Keratinocyte (primary cell): ENCODE measurements at regions not wholly inside any gene's neighbourhood (a gene's known extent, or its start where the extent isn't known, plus 50 kb on each side); places are given as distances from the start of the nearest gene placed in this dataset.

Source experiments
- DNase-seq: peaks from one replicate; pipeline ENCODE4 v3.0.0-alpha.2; 2011; ENCODE audit warnings: low read depth, missing footprints, low spot score
- FAIRE-seq: peaks from 2 replicates; lab custom pipeline; 2011; peaks lifted over from hg19 to GRCh38; lab: Jason Lieb, UNC
- H2AFZ ChIP-seq: 2 replicates; pipeline ENCODE4 v1.6.0; 2012; ENCODE audit warnings: low read length, control low read depth, inconsistent platforms; ENCODE audit not compliant: control insufficient read depth
- H3K27ac ChIP-seq: 2 replicates; pipeline ENCODE4 v1.5.1; 2011; ENCODE audit warnings: low read length; ENCODE audit not compliant: control insufficient read depth, insufficient read depth
- H3K27me3 ChIP-seq: 3 replicates; pipeline ENCODE4 v1.6.0; 2011; ENCODE audit warnings: low read length; ENCODE audit not compliant: control insufficient read depth, insufficient read depth; ENCODE audit errors: extremely low read depth
- H3K36me3 ChIP-seq, 2 experiments: 2 replicates in 1 of 2; 3 replicates in 1 of 2; pipeline ENCODE4 v1.5.1; 2011; ENCODE audit warnings: low read length in 2 of 2, mild to moderate bottlenecking in 1 of 2; ENCODE audit not compliant: control insufficient read depth in 2 of 2, insufficient read depth in 2 of 2; ENCODE audit errors: extremely low read depth in 1 of 2
- H3K4me1 ChIP-seq: 3 replicates; pipeline ENCODE4 v1.5.1; 2011; ENCODE audit warnings: low read length; ENCODE audit not compliant: control insufficient read depth, insufficient read depth; ENCODE audit errors: extremely low read depth
- H3K4me2 ChIP-seq: 3 replicates; pipeline ENCODE4 v1.6.0; 2011; ENCODE audit warnings: low read depth, low read length; ENCODE audit not compliant: control insufficient read depth, insufficient read depth; ENCODE audit errors: extremely low read depth
- H3K4me3 ChIP-seq, 3 experiments: fragments of 200-600 bp in 1 of 3; sonication (generic) in 1 of 3; 2 replicates in 2 of 3; 3 replicates in 1 of 3; pipeline ENCODE4 v1.5.1; 2011 to 2016; ENCODE audit warnings: low read length in 3 of 3, mild to moderate bottlenecking in 3 of 3, control low read depth in 2 of 3, inconsistent platforms in 1 of 3, low read depth in 1 of 3, mixed read lengths in 1 of 3, mixed run types in 1 of 3, moderate library complexity in 1 of 3; ENCODE audit not compliant: control insufficient read depth in 2 of 3, insufficient read depth in 2 of 3; ENCODE audit errors: extremely low read depth in 1 of 3
- H3K79me2 ChIP-seq: 2 replicates; pipeline ENCODE4 v1.6.0; 2012; ENCODE audit warnings: low read length; ENCODE audit not compliant: control insufficient read depth, insufficient read depth
- H3K9ac ChIP-seq: 3 replicates; pipeline ENCODE4 v1.6.0; 2011; ENCODE audit warnings: low read length; ENCODE audit not compliant: control insufficient read depth, insufficient read depth; ENCODE audit errors: extremely low read depth
- H3K9me1 ChIP-seq: 3 replicates; pipeline ENCODE4 v1.6.0; 2011; ENCODE audit warnings: low read length; ENCODE audit not compliant: control insufficient read depth, insufficient read depth; ENCODE audit errors: extremely low read depth
- H3K9me3 ChIP-seq: 2 replicates; pipeline ENCODE4 v1.5.1; 2012; ENCODE audit warnings: low read depth, low read length; ENCODE audit not compliant: control insufficient read depth
- H4K20me1 ChIP-seq: 3 replicates; pipeline ENCODE4 v1.6.0; 2011; ENCODE audit warnings: low read length; ENCODE audit not compliant: control insufficient read depth, insufficient read depth; ENCODE audit errors: extremely low read depth
- EZH2 ChIP-seq: IDR thresholded peaks from one replicate; pipeline ENCODE4 v1.6.1; 2012; ENCODE audit warnings: inconsistent platforms, mild to moderate bottlenecking, low read length, moderate library complexity
- dilution Hi-C: fragments of 300-500 bp; cut with MboI; formaldehyde crosslinking; loops from one replicate; pipeline ENCODE4 v1.7.0; 2020; ENCODE audit warnings: low sequenced_read_pairs; ENCODE audit not compliant: extremely low pct_ligation_motif_present
- TF ChIP-seq, protein P1 (sequence below), 3 experiments: IDR thresholded peaks in 1 of 3; conservative IDR thresholded peaks in 1 of 3; optimal IDR thresholded peaks in 1 of 3; 2 replicates in 2 of 3; 3 replicates in 1 of 3; pipeline versions ENCODE3 to v1.5.1; 2011; ENCODE audit warnings: low read length in 3 of 3, mild to moderate bottlenecking in 3 of 3, moderate library complexity in 2 of 3, control low read depth in 1 of 3, inconsistent platforms in 1 of 3; ENCODE audit not compliant: insufficient read depth in 2 of 3; ENCODE audit errors: extremely low read depth in 1 of 3

DNA sequence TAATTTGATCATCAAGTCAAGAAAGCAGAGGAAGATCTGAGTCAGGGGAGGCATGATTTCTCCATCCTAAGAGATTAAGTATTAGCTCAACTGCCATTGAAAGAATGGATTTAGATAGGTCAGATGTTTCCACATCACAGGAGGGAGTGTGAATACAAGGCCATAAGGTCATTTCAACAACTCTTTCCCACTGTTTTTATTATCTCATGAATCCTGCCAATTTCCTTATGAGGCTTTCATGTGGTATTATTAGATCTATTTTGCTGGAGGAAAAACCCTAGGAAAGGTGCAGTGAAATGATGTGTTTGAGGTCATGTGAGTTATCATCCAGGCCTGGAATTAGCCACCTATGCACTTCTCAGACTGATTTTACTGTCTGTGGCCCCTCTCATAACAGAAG is 269.0 kb downstream of the NOVA1 start:
- Histone ChIP-seq H3K4me2 (no peak overlapping the region), H2AFZ (no peak overlapping the region), H3K9me3 (no peaks in the 10 kb centered on the region), H3K27me3 (no peaks in the 10 kb centered on the region), H4K20me1 (no peaks in the 10 kb centered on the region), H3K79me2 (no peaks in the 10 kb centered on the region), H3K9ac (no peak overlapping the region), H3K4me1 (no peaks in the 10 kb centered on the region), H3K27ac (no peak overlapping the region), H3K36me3 (no peaks in the 10 kb centered on the region), H3K4me3 (no peak overlapping the region), H3K9me1 (no peaks in the 10 kb centered on the region)
- dilution Hi-C loops, result no loop called here
- no peak for FAIRE-seq
- TF ChIP-seq EZH2, result no peak
- TF ChIP-seq, protein P1, sequence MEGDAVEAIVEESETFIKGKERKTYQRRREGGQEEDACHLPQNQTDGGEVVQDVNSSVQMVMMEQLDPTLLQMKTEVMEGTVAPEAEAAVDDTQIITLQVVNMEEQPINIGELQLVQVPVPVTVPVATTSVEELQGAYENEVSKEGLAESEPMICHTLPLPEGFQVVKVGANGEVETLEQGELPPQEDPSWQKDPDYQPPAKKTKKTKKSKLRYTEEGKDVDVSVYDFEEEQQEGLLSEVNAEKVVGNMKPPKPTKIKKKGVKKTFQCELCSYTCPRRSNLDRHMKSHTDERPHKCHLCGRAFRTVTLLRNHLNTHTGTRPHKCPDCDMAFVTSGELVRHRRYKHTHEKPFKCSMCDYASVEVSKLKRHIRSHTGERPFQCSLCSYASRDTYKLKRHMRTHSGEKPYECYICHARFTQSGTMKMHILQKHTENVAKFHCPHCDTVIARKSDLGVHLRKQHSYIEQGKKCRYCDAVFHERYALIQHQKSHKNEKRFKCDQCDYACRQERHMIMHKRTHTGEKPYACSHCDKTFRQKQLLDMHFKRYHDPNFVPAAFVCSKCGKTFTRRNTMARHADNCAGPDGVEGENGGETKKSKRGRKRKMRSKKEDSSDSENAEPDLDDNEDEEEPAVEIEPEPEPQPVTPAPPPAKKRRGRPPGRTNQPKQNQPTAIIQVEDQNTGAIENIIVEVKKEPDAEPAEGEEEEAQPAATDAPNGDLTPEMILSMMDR (optimal IDR thresholded peaks at IDR 0.05 in 1 of 3, IDR thresholded peaks at IDR 0.05 in 1 of 3, conservative IDR thresholded peaks at IDR 0.05 in 1 of 3; ENCODE audit: extremely low read depth in 1 of 3, insufficient read depth in 2 of 3, low read length in 3 of 3), result no peak
- no peak for DNase-seq

DNA sequence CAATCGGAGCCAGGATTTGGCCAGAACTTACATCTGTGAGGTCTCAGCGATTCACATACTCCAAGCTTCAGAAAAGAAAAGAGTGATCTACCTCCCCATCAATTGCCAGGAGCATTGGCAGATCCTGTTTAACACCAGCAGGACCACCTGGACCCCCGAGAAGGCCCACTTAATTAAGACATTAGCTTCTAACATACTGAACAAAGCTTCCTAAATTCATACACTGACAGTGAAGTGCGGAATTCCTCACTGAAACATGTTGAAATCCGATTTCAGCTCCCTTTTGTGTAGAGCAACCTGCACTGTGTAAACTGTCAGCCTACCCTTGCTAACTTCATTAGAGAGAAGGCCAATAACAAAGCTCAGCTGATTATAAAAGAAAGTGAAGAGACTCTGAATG is 274.0 kb downstream of the NOVA1 start:
- no peak for DNase-seq
- H3K27me3 ChIP-seq, result no peaks in the 10 kb centered on the region
- H3K4me3 ChIP-seq, result no peak overlapping the region
- H3K36me3 ChIP-seq, result no peaks in the 10 kb centered on the region
- H3K4me1 ChIP-seq, result no peaks in the 10 kb centered on the region
- dilution Hi-C loops, result no loop called here
- no peak overlapping the region for H3K27ac ChIP-seq
- H2AFZ ChIP-seq, result no peak overlapping the region
- no peaks in the 10 kb centered on the region for H4K20me1 ChIP-seq
- no peaks in the 10 kb centered on the region for H3K79me2 ChIP-seq
- H3K9me1 ChIP-seq, result no peaks in the 10 kb centered on the region
- no peak for TF ChIP-seq EZH2
- TF ChIP-seq, protein P1 (optimal IDR thresholded peaks at IDR 0.05 in 1 of 3, IDR thresholded peaks at IDR 0.05 in 1 of 3, conservative IDR thresholded peaks at IDR 0.05 in 1 of 3; ENCODE audit: extremely low read depth in 1 of 3, insufficient read depth in 2 of 3, low read length in 3 of 3), result no peak
- H3K9me3 ChIP-seq, result no peaks in the 10 kb centered on the region
- no peak overlapping the region for H3K9ac ChIP-seq
- no peak for FAIRE-seq
- H3K4me2 ChIP-seq, result no peak overlapping the region
